ENCODE measurements at regions not wholly inside any gene's neighbourhood (a gene's known extent, or its start where the extent isn't known, plus 50 kb on each side); places are given as distances from the start of the nearest gene placed in this dataset.

- TF ChIP-seq, protein P1, sequence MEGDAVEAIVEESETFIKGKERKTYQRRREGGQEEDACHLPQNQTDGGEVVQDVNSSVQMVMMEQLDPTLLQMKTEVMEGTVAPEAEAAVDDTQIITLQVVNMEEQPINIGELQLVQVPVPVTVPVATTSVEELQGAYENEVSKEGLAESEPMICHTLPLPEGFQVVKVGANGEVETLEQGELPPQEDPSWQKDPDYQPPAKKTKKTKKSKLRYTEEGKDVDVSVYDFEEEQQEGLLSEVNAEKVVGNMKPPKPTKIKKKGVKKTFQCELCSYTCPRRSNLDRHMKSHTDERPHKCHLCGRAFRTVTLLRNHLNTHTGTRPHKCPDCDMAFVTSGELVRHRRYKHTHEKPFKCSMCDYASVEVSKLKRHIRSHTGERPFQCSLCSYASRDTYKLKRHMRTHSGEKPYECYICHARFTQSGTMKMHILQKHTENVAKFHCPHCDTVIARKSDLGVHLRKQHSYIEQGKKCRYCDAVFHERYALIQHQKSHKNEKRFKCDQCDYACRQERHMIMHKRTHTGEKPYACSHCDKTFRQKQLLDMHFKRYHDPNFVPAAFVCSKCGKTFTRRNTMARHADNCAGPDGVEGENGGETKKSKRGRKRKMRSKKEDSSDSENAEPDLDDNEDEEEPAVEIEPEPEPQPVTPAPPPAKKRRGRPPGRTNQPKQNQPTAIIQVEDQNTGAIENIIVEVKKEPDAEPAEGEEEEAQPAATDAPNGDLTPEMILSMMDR (IDR thresholded peaks at IDR 0.05) = no peak
- no peak for TF ChIP-seq ZFX (IDR thresholded peaks at IDR 0.05; ENCODE audit: borderline replicate concordance)
These were observed 53.6 kb upstream of the IPO9 start for GRCh38 chr1:201775380-201775779.

Measured in 22Rv1 (cell line).